CD4-positive, alpha-beta T cell treated with Interleukin-17A for 4 hours (primary cell): ENCODE measurements at regions not wholly inside any gene's neighbourhood (a gene's known extent, or its start where the extent isn't known, plus 50 kb on each side); places are given as distances from the start of the nearest gene placed in this dataset.
"Not testable (repeated sequence)": the region's sequence is repeated elsewhere in the genome, so short reads cannot be mapped to it uniquely, and the experiment has no call there.

ENCODE experiments used
- DNase-seq: peaks from one replicate; pipeline ENCODE4 v3.0.0-alpha.2; 2020; ENCODE audit warnings: mixed read lengths

DNA sequence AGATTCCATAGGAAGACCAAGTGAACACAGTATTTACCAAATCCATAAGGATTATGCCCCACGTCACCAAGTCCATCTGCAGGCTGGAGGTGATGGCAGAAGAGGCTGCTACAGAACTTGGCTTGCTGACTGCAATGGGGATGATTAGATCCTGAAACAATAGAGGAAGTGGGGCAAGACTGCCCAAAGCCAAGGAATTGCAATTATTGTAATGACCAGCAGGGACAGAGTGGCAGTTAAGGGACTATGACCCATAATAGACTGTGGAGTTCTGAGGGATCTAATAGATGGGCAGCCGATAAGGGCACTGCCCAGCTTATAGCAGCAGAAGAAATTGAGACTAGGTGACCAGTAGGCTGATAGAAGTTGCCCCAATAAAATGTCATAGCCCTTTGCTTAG is 108.4 kb downstream of the MINAR1 start:
- no peak for DNase-seq

DNA sequence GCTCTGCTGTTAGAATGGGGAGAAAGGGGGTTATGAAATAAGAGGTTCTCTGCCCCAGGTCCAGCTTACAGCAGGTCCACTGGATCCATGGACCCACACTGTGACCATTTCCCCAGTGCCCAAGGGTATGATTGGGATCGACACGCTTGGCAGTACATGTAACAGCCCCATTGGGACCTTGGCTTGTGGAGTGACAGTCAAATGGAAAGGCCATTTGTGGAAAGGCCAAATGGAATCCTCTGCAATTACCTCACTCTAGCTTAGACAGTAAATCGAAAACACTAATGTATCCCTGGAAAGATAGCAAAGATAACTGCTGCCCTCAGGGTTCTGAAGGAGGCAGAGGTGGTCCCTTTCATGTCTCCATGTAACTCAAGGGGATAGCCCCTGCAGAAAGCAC is 109.1 kb downstream of the MINAR1 start:
- DNase-seq, result no peak

GRCh38 chr15:79543097-79543496 is 111.0 kb downstream of the MINAR1 start:
- no peak for DNase-seq

DNA sequence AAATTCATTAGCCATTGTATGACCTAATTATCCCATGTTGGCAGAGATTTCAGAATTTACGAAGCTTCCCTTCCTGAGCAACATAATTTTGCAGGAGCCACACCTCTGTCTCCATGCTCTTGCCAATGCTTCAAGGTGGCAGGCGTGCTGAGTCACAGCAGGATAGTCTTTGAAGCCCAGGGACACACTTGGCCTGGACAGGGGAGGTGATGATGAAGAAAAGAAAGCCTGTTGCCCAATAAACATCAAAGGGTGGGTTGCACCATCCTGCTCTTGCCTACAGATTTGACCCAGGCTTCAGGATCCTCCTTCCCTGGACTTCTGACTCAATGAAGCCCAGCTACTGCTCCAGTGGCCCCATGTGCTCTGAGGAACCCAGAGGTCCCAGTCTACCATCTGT is 117.1 kb downstream of the MINAR1 start:
- DNase-seq, result no peak

- no peak for DNase-seq
These were observed 128.2 kb downstream of the MINAR1 start for GRCh38 chr15:79560384-79560783.

DNA sequence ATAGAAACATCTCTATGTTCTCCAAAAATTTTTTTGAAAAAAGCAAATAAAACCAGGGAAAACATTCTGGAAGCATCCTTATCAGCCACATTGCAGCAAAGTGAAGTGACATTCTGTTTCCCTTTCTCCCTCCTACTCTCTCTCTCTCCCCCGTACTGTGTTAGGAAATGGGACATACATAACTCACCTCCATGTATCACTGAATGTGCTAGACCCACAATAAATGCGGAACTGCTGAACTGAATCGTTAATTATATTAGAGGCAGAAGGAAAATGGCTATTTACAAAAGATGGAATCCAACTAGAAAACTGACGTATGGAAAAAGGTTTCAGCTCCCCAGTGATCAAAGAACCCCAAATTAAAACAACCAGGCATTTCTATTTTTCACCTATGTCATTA is 129.8 kb downstream of the MINAR1 start:
- DNase-seq, result no peak

- DNase-seq, result no peak
These were observed 130.3 kb downstream of the MINAR1 start for GRCh38 chr15:79562403-79562815.

DNA sequence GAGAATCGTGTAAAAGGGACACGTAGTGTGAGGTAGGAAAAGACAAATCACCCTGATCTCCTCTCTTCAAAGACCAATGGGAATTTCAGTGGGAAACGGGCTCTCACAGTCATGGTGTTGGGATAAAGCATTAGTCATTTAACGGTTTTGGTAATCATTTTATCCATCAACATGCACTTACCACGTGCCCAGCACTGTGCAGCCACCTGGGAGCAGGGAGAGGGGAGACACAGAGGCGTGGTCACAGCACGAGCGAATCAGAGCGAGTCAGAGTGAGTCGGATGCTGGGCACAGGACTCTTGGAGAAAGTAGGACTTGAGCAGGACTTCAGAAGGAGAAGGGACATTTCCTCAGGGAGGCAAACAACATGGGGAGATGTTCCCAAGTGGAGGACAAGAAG is 130.8 kb downstream of the MINAR1 start:
- DNase-seq, result no peak

GRCh38 chr15:79570004-79570403 is 137.9 kb downstream of the MINAR1 start:
- DNase-seq, result no peak

GRCh38 chr15:79572691-79573404 is 140.7 kb downstream of the MINAR1 start:
- DNase-seq, result no peak

DNA sequence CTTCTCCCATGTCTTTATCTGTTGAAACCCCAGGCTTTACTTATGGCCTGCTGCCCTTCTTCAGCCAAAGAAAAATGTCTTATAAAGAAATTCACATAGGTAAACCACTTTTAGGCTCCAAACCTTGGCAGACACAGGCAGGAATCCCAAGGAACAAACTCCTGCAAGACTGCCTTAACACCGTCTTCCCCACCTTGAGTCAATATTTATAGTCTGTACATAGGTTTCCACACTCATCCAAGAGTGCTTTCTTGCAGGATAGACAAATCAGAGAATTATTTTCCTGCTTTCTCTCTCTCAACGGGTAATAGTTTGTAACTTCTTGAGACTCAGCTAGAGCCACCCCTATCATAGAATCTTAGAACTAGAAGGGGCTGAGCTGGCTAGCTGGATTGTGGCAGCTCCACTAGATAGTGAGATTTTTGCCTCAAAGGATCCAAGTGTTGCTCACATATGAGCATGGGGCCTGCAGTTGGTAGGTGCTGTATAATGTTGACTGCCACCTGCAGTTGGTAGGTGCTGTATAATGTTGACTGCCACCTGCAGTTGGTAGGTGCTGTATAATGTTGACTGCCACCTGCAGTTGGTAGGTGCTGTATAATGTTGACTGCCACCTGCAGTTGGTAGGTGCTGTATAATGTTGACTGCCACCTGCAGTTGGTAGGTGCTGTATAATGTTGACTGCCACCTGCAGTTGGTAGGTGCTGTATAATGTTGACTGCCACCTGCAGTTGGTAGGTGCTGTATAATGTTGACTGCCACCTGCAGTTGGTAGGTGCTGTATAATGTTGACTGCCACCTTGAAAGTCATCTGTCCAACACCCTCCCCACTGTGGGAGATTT is 142.5 kb downstream of the MINAR1 start:
- DNase-seq, result not testable (repeated sequence)

DNA sequence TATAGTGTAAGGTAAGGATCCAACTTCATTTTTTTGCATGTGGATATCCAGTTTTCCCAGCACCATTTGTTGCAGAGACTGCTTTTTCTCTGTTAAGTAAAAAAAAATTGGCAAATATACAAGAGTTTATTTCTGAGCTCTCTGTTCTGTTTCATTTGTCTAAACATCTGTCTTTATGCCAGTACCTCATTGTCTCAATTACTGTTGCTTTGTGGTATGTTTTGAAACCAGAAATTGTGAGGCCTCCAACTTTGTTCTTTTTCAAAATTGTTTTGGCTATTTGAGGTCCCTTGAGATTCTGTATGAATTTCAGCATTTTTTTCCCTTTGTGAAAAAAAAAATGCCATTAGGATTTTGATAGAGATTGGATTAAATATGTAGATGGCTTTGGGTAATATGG is 150.5 kb downstream of the MINAR1 start:
- no peak for DNase-seq

- no peak for DNase-seq
These were observed 160.0 kb downstream of the MINAR1 start for GRCh38 chr15:79592126-79592525.

DNA sequence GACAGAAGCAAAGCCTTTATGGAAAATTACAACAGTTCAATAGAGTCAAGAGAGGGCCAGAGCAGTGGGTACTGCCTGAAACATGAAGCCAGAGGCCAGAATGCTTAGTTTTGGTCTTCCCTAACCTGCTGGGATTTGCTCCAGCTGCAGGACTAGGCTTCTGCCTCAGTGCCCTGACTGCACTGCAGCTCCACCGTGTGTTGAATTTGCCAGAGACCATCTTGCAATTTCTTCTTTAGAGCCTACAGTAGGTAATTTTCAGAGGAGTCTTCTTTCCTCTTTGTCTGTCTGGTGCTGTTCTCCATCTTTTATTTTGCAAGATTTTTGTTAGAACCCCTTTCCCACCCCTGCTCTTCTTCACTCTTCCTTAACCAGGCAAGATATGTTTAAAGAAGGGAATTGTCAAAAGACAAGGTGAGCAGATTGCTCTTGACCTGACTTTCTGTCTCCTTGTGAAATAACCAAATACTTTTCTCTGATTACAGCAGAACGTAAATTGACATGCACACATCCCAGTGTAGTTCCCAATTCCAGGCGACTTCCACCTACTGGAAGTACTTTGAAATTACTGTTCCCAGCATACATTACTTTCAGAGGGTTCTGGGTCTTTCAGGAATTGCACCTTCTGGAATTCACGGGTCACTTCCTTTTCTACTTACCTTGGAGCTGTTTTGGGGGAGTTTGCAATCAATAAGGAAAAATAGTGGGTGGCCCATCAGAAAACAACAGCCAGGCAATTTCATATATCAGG is 161.2 kb downstream of the MINAR1 start:
- DNase-seq, result no peak

DNA sequence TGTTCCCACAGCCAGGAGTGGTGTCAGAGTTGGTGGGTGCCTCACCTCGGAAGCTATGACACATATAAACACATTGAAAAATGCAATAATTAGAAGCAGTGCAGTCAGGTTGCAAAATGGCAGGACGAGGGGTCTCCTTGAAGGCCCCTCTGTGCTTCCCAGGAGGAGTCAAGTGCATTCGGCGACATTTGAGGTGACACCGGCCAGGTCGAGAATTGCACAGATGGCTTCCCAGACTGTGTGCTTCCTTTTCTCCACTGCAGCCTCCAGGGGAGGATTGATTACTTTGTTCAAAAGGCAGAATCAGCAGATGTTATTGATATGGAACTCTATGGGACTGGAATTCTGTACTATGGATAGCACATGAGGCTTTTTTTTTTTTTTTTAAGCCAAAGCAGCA is 163.2 kb downstream of the MINAR1 start:
- no peak for DNase-seq

DNA sequence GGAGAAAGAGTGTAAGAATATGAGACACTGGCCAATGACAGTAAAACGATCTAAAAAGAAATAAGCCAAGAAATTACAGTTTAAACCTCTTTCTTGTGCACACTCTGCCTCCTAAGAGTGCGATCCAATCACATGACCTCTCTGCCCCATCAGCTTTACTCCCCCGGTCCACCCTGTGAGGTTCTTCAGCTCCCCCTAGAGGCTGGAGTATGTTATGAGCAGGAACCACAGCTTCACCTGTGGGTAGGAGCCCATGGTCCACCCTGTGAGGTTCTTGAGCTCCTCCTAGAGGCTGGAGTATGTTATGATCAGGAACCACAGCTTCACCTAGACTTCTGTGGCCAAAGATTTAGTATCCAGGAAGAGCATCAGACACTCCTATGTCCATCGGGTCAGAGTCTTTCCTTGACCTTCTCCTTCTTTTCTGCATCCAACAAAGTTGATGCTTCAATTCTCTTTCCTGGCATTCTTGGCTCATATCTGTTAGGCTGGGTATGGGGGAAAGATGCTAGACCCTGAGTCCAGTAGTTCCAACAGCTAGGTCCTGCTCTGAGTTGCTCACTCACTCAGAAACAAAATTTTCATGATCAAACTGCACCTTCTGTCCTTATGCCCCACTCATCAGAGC is 164.0 kb downstream of the MINAR1 start:
- peak; percentile 24 for DNase-seq

- no peak for DNase-seq
These were observed 166.5 kb downstream of the MINAR1 start for GRCh38 chr15:79598639-79599038.

GRCh38 chr15:79601405-79602086 is 169.4 kb downstream of the MINAR1 start:
- DNase-seq, result no peak

DNA sequence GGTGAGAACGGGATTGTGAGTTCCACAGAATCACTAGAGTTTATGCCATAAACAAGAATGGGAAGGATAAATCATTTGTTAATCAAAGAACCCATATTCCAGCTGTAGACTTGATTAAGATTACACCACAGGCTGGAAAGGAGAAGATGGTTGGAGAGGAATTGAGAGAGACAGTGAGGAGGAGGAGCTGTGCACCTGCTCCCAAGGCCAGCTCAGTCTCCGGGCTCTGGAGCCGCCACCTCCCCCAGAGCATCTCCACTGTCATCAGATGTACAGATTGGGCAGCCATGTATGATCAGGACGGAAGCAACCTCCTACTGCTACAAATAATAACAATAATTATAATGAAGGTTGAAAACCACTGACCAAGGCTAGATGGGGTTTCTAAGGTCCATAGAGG is 170.0 kb downstream of the MINAR1 start:
- no peak for DNase-seq

DNA sequence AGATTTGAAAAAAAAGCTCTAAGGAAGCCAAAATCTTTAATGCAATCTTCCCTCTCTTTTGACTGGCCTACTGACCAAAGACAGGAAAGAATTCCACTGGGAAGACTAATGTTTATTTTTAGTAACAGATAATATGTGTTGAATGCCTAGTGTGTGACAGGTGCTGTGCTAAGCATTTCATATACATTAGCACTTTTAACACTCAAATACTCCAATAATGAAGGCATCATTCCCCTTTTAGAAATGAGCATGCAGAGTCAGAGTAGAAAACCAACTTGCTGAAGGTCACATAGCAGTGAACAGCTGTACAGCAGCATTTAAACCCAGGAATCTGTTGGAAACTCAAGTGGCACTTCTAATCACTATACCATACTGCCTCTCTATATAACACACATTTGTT is 170.6 kb downstream of the MINAR1 start:
- DNase-seq, result no peak

DNA sequence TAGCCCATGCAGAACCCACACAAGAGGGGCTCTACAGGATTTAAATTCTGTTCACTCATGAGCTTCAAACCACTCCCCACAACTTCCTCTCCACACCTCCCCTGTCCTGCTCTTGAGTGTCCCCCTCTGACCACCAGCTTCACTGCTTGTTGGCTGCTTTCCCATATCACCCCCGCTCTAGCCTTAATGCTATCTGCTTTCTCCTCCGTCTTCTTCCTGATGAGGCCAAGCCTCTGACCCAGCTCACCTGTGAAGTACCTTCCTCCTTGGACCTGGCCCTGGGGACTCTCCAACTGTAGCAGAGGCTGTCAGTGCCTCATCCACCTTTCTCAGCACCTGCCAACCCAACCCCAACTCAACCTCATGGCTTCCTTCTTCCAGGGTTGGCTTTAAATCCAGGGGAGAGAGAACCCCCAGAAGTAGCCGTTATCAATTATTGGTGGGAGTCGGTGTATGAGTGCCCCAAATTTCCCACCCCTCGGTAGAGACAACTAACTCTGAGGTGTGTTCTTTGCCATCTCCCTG is 174.8 kb downstream of the MINAR1 start:
- no peak for DNase-seq
